BLaER1 (cell line): ENCODE measurements at regions not wholly inside any gene's neighbourhood (a gene's known extent, or its start where the extent isn't known, plus 50 kb on each side); places are given as distances from the start of the nearest gene placed in this dataset.

Experiments
- H3K27ac ChIP-seq: shearing (Covaris generic); formaldehyde crosslinking; 2 replicates; pipeline ENCODE4 v1.8.1; 2022
- H3K27me3 ChIP-seq: shearing (Covaris generic); formaldehyde crosslinking; 2 replicates; pipeline ENCODE4 v1.8.1; 2022
- H3K36me3 ChIP-seq: shearing (Covaris generic); formaldehyde crosslinking; 2 replicates; pipeline ENCODE4 v1.8.1; 2022
- H3K4me1 ChIP-seq: shearing (Covaris generic); formaldehyde crosslinking; 2 replicates; pipeline ENCODE4 v1.8.1; 2022
- H3K4me2 ChIP-seq: shearing (Covaris generic); formaldehyde crosslinking; 2 replicates; pipeline ENCODE4 v1.8.1; 2022
- H3K4me3 ChIP-seq: shearing (Covaris generic); formaldehyde crosslinking; 2 replicates; pipeline ENCODE4 v1.8.1; 2022
- H3K9ac ChIP-seq: shearing (Covaris generic); formaldehyde crosslinking; 2 replicates; pipeline ENCODE4 v1.8.1; 2022
- H3K9me3 ChIP-seq: shearing (Covaris generic); formaldehyde crosslinking; 2 replicates; pipeline ENCODE4 v1.8.1; 2022
- H4K20me1 ChIP-seq: shearing (Covaris generic); formaldehyde crosslinking; 2 replicates; pipeline ENCODE4 v1.8.1; 2022
- Cebpa-rat ChIP-seq: shearing (Covaris generic); IDR thresholded peaks from 2 replicates; pipeline ENCODE4 v1.8.1; 2022

DNA sequence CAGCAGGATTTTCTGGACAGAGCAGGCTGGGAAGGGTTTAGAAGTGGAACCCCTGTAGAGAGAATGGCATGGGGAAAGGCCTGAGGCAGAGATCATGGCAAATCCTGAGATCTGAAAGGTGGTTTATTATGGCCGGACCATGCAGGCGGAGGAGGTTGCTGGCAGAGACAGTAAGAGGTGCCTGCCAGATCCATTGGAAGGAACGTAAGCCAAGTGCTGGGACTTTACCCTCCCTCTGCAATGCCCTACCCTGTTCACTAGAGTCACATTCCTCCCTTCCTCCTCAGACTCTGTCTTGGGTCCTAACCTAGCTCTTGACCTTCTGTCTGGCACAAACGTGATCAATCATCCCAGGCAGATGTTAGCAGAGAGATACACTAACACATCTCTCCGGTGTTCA lies 66.4 kb upstream of the SLC22A23 start:
- no peak overlapping the region for H3K9ac ChIP-seq
- no peaks in the 10 kb centered on the region for H4K20me1 ChIP-seq
- H3K4me3 ChIP-seq: no peak overlapping the region
- H3K4me1 ChIP-seq: peaks cover 23% of the 10 kb centered on the region
- no peak for TF ChIP-seq Cebpa-rat
- no peaks in the 10 kb centered on the region for H3K36me3 ChIP-seq
- H3K4me2 ChIP-seq: no peak overlapping the region
- H3K27ac ChIP-seq: no peak overlapping the region
- no peaks in the 10 kb centered on the region; the same call in 1 of the 2 replicates for H3K9me3 ChIP-seq
- no peaks in the 10 kb centered on the region for H3K27me3 ChIP-seq

- Histone ChIP-seq H3K4me2 (no peak overlapping the region), H3K36me3 (no peaks in the 10 kb centered on the region), H3K9me3 (no peaks in the 10 kb centered on the region; the same call in 1 of the 2 replicates), H3K4me3 (no peak overlapping the region), H3K27ac (no peak overlapping the region), H4K20me1 (no peaks in the 10 kb centered on the region), H3K27me3 (no peaks in the 10 kb centered on the region), H3K4me1 (peaks cover 23% of the 10 kb centered on the region), H3K9ac (no peak overlapping the region)
- no peak for TF ChIP-seq Cebpa-rat
These were observed 65.9 kb upstream of the SLC22A23 start for GRCh38 chr6:3522561-3523260.

DNA sequence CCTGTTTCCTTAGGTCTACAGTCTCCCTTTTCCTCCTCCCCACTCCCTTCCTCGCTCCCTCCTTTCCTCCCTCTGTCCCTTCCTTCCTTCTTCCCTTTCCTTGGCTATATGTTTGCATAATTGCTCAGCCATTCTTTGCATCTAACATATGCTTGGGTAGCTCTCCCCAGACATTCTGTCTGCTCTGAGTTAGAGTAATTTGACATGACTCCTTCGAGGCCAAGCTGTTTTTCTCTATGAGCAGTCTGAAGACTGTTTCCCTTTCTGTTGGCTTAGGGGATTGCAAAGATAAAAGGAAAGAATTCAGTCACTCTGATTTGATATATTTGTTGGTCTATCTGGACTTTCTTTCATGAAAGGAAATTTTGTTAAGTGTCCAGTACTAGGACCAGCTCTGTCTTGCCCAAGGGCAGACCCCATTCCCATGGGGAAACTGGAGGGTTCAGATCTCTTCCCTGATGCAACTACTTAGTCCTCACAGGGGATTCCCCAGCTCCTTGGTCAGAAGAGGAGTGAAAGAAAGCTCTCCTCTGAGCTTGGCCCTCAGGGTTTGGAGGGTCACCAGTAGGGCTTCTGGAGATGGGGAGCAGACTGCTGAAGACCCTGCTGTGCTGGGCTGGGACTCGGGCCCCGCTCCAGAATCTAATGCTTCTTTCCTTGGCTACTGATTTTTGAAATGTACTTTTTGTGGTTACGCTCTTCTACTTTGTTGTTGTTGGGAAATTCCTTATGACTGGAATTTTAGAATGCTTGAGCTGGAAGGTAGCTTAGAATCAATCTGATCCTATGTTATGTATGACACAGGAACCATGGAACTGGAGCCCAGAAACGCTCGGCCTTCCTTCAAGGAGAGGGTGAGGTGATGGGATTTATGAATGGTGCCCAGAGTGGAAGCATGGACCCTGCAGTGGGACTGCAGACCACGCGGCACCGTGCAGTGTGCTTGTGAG lies 63.7 kb upstream of the SLC22A23 start:
- Histone ChIP-seq H3K36me3 (no peaks in the 10 kb centered on the region), H3K4me1 (peaks cover 23% of the 10 kb centered on the region), H3K27me3 (no peaks in the 10 kb centered on the region), H3K4me2 (no peak overlapping the region), H3K4me3 (no peak overlapping the region), H4K20me1 (no peaks in the 10 kb centered on the region), H3K9me3 (no peaks in the 10 kb centered on the region; the same call in 1 of the 2 replicates), H3K27ac (no peak overlapping the region), H3K9ac (no peak overlapping the region)
- no peak for TF ChIP-seq Cebpa-rat

GRCh38 chr6:3518356-3519190 lies 61.7 kb upstream of the SLC22A23 start:
- Histone ChIP-seq H3K4me2 (no peak overlapping the region), H3K4me3 (no peak overlapping the region), H4K20me1 (no peaks in the 10 kb centered on the region), H3K27me3 (no peaks in the 10 kb centered on the region), H3K9me3 (no peaks in the 10 kb centered on the region; the same call in 1 of the 2 replicates), H3K9ac (no peak overlapping the region), H3K36me3 (no peaks in the 10 kb centered on the region), H3K27ac (no peak overlapping the region), H3K4me1 (peaks cover 16% of the 10 kb centered on the region)
- TF ChIP-seq Cebpa-rat: no peak

DNA sequence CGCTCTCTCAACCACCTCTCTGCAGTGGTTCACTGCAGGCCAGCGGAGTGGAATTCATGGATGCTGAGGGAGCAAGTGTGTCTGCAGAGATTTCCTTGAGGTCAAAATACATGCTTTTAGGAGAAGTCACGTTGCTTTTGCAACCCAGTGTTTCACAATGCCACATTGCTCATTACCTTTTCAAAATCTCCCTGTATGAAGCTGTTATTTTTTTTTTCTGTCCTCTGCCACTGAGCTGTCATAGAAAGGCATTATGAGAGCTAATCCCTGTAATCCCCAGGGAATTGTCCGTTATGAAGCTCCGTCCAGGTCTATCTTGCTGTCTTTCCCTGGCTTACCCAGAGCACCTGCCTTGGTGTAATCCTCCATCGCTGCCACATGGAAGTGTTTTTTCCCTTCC lies 60.5 kb upstream of the SLC22A23 start:
- H3K9me3 ChIP-seq: no peaks in the 10 kb centered on the region; the same call in 1 of the 2 replicates
- no peak overlapping the region for H3K27ac ChIP-seq
- no peak overlapping the region for H3K9ac ChIP-seq
- peaks cover 15% of the 10 kb centered on the region; the same call in 1 of the 2 replicates for H3K4me1 ChIP-seq
- no peaks in the 10 kb centered on the region for H3K27me3 ChIP-seq
- no peak overlapping the region for H3K4me3 ChIP-seq
- no peak for TF ChIP-seq Cebpa-rat
- no peaks in the 10 kb centered on the region for H4K20me1 ChIP-seq
- H3K4me2 ChIP-seq: no peak overlapping the region
- H3K36me3 ChIP-seq: no peaks in the 10 kb centered on the region

DNA sequence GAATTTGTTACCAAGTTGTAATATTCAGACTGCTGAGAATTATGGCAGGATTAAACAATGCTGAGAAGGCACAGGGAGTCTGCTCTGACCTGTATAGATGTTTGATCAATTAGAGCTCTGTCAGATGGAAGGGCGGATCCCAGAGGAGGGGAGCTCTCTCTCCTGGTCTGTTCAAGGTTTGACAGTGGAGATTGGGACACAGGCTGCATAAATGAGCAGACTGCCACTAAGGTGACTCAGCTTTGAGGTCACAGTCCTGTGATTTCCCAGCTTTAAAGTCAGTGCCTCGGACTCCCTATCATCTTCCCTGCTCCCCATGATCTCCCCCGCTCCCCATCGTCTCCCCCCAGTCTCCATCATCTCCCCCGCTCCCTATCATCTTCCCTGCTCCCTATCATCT lies 59.2 kb upstream of the SLC22A23 start:
- no peak overlapping the region for H3K27ac ChIP-seq

GRCh38 chr6:3515669-3516068 lies 58.8 kb upstream of the SLC22A23 start:
- H3K9me3 ChIP-seq: no peaks in the 10 kb centered on the region
- no peak overlapping the region for H3K27ac ChIP-seq
- H3K9ac ChIP-seq: no peak overlapping the region
- no peak overlapping the region for H3K4me2 ChIP-seq
- peaks cover 14% of the 10 kb centered on the region; the same call in 1 of the 2 replicates for H3K4me1 ChIP-seq
- H3K4me3 ChIP-seq: no peak overlapping the region
- H4K20me1 ChIP-seq: no peaks in the 10 kb centered on the region
- H3K36me3 ChIP-seq: no peaks in the 10 kb centered on the region
- no peaks in the 10 kb centered on the region for H3K27me3 ChIP-seq
- no peak for TF ChIP-seq Cebpa-rat

More for the DNA sequence above, 59.2 kb upstream of the SLC22A23 start:
- H4K20me1 ChIP-seq: no peaks in the 10 kb centered on the region
- H3K9me3 ChIP-seq: no peaks in the 10 kb centered on the region
- H3K9ac ChIP-seq: no peak overlapping the region
- no peak for TF ChIP-seq Cebpa-rat
- H3K27me3 ChIP-seq: no peaks in the 10 kb centered on the region
- peaks cover 15% of the 10 kb centered on the region; the same call in 1 of the 2 replicates for H3K4me1 ChIP-seq
- no peak overlapping the region for H3K4me2 ChIP-seq
- H3K4me3 ChIP-seq: no peak overlapping the region
- no peaks in the 10 kb centered on the region for H3K36me3 ChIP-seq

DNA sequence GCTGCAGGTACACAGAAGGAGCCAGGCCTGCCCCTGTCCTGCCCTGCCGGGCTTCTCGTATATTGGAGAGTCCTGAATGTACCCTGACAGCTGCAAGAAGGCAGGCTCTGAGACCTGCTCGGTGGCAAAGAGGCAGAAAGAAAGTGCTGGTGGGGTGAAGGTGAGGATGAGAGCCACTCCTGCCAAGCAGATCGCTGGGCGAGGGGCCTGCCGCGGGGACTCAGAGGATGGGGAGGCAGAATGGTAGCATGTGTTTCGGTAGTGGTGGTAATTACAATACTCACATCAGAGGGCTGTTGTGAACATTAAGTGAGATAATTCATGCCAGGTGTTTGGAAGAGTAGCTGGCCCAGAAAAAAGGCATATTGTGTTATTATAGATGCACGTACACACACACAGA lies 56.6 kb upstream of the SLC22A23 start:
- Histone ChIP-seq H3K4me2 (no peak overlapping the region), H3K27me3 (no peaks in the 10 kb centered on the region), H3K9ac (no peak overlapping the region), H3K27ac (no peak overlapping the region), H4K20me1 (no peaks in the 10 kb centered on the region), H3K4me1 (no peaks in the 10 kb centered on the region), H3K36me3 (no peaks in the 10 kb centered on the region), H3K4me3 (no peak overlapping the region), H3K9me3 (no peaks in the 10 kb centered on the region)
- TF ChIP-seq Cebpa-rat: no peak

GRCh38 chr6:3512832-3513231 lies 56.0 kb upstream of the SLC22A23 start:
- Histone ChIP-seq H4K20me1 (no peaks in the 10 kb centered on the region), H3K4me2 (no peak overlapping the region), H3K9me3 (no peaks in the 10 kb centered on the region), H3K36me3 (no peaks in the 10 kb centered on the region), H3K4me3 (no peak overlapping the region), H3K9ac (no peak overlapping the region), H3K27ac (no peak overlapping the region), H3K4me1 (no peaks in the 10 kb centered on the region), H3K27me3 (no peaks in the 10 kb centered on the region)
- TF ChIP-seq Cebpa-rat: no peak
